Peyer's patch (tissue), 4 donors: ENCODE measurements at regions not wholly inside any gene's neighbourhood (a gene's known extent, or its start where the extent isn't known, plus 50 kb on each side); places are given as distances from the start of the nearest gene placed in this dataset.
"Not testable (repeated sequence)": the region's sequence is repeated elsewhere in the genome, so short reads cannot be mapped to it uniquely, and the experiment has no call there.

ENCODE experiments used
- DNase-seq, 3 donors: peaks; one replicate each; pipeline ENCODE4 v3.0.0-alpha.2; 2017 to 2019
- H3K27ac ChIP-seq, 4 donors: fragments of 200-600 bp; sonication (generic); one replicate each; pipeline ENCODE4 v1.5.1; 2016 to 2019
- H3K27me3 ChIP-seq, 2 donors: fragments of 200-600 bp; sonication (generic); one replicate each; pipeline ENCODE4 v1.5.1; 2019
- H3K36me3 ChIP-seq, 3 donors: fragments of 200-600 bp; sonication (generic); one replicate each; pipeline ENCODE4 v1.5.1; 2016 to 2019
- H3K4me1 ChIP-seq, 4 donors: fragments of 200-600 bp; sonication (generic); one replicate each; pipeline ENCODE4 v1.5.1; 2016 to 2019
- H3K4me3 ChIP-seq, 4 donors: fragments of 200-600 bp; sonication (generic); 1 replicate in 3 of 4; 2 replicates in 1 of 4; pipeline ENCODE4 v1.5.1; 2016 to 2019; ENCODE audit warnings: mild to moderate bottlenecking in 1 of 4
- H3K9me3 ChIP-seq, 4 donors: fragments of 200-600 bp; sonication (generic); one replicate each; pipeline ENCODE4 v1.5.1; 2016 to 2019; ENCODE audit warnings: mild to moderate bottlenecking in 1 of 4
- CTCF ChIP-seq, 6 experiments: fragments of 450-650 bp in 4 of 6; fragments of 200-600 bp in 2 of 6; sonication (generic) in 1 of 6; IDR thresholded peaks; one replicate each; pipeline ENCODE4 v1.5.1; 2017 to 2019; ENCODE audit warnings: antibody characterized with exemption in 6 of 6, mild to moderate bottlenecking in 3 of 6, moderate library complexity in 1 of 6
- POLR2A ChIP-seq, 2 donors: fragments of 450-650 bp; IDR thresholded peaks; one replicate each; pipeline ENCODE4 v1.5.1; 2017; ENCODE audit warnings: antibody characterized with exemption in 2 of 2, mild to moderate bottlenecking in 2 of 2, moderate library complexity in 2 of 2

GRCh38 chr6:80872199-80872950 lies 765.9 kb downstream of the BCKDHB start:
- no peaks in the 10 kb centered on the region for H3K27me3 ChIP-seq
- no peak overlapping the region for H3K27ac ChIP-seq
- DNase-seq = no peak
- no peaks in the 10 kb centered on the region for H3K9me3 ChIP-seq
- no peaks in the 10 kb centered on the region for H3K4me1 ChIP-seq
- H3K36me3 ChIP-seq = no peaks in the 10 kb centered on the region
- H3K4me3 ChIP-seq = no peak overlapping the region
- no peak for TF ChIP-seq POLR2A (IDR thresholded peaks at IDR 0.05)

- TF ChIP-seq CTCF (IDR thresholded peaks at IDR 0.05) = no peak
- no peak for TF ChIP-seq POLR2A (IDR thresholded peaks at IDR 0.05)
- Histone ChIP-seq H3K4me1 (no peaks in the 10 kb centered on the region), H3K36me3 (no peaks in the 10 kb centered on the region), H3K27me3 (no peaks in the 10 kb centered on the region), H3K4me3 (no peak overlapping the region), H3K9me3 (no peaks in the 10 kb centered on the region), H3K27ac (no peak overlapping the region)
- no peak for DNase-seq
Observed at GRCh38 chr6:80862756-80863155, 756.3 kb downstream of the BCKDHB start.

GRCh38 chr6:80860107-80860506 lies 753.6 kb downstream of the BCKDHB start:
- Histone ChIP-seq H3K27ac (no peak overlapping the region), H3K36me3 (no peaks in the 10 kb centered on the region), H3K9me3 (no peaks in the 10 kb centered on the region), H3K4me1 (no peaks in the 10 kb centered on the region), H3K27me3 (no peaks in the 10 kb centered on the region), H3K4me3 (no peak overlapping the region)
- DNase-seq = no peak
- TF ChIP-seq POLR2A (IDR thresholded peaks at IDR 0.05) = no peak
- no peak for TF ChIP-seq CTCF (IDR thresholded peaks at IDR 0.05)

GRCh38 chr6:80847973-80848372 lies 741.5 kb downstream of the BCKDHB start:
- not testable (repeated sequence) for H3K27ac ChIP-seq, H3K36me3 ChIP-seq, H3K9me3 ChIP-seq, H3K4me3 ChIP-seq, DNase-seq, H3K27me3 ChIP-seq, H3K4me1 ChIP-seq

GRCh38 chr6:80832337-80832736 lies 725.9 kb downstream of the BCKDHB start:
- no peak overlapping the region for H3K4me3 ChIP-seq
- H3K9me3 ChIP-seq = no peaks in the 10 kb centered on the region
- no peak overlapping the region for H3K27ac ChIP-seq
- no peaks in the 10 kb centered on the region for H3K4me1 ChIP-seq
- no peaks in the 10 kb centered on the region for H3K27me3 ChIP-seq
- no peak for TF ChIP-seq CTCF (IDR thresholded peaks at IDR 0.05)
- TF ChIP-seq POLR2A (IDR thresholded peaks at IDR 0.05) = no peak
- DNase-seq = no peak
- H3K36me3 ChIP-seq = no peaks in the 10 kb centered on the region

- Histone ChIP-seq H3K27ac (no peak overlapping the region), H3K4me1 (no peaks in the 10 kb centered on the region), H3K4me3 (no peak overlapping the region), H3K9me3 (no peaks in the 10 kb centered on the region), H3K27me3 (no peaks in the 10 kb centered on the region), H3K36me3 (no peaks in the 10 kb centered on the region)
- TF ChIP-seq POLR2A (IDR thresholded peaks at IDR 0.05) = no peak
- TF ChIP-seq CTCF (IDR thresholded peaks at IDR 0.05) = no peak
- DNase-seq = no peak
Observed at GRCh38 chr6:80793411-80793810, 686.9 kb downstream of the BCKDHB start.

- TF ChIP-seq POLR2A (IDR thresholded peaks at IDR 0.05) (no peak), CTCF (IDR thresholded peaks at IDR 0.05) (no peak)
- H3K4me3 ChIP-seq = no peak overlapping the region
- no peaks in the 10 kb centered on the region for H3K27me3 ChIP-seq
- DNase-seq = no peak
- no peak overlapping the region for H3K27ac ChIP-seq
- H3K4me1 ChIP-seq = no peaks in the 10 kb centered on the region
- no peaks in the 10 kb centered on the region for H3K36me3 ChIP-seq
- no peaks in the 10 kb centered on the region for H3K9me3 ChIP-seq
Observed at GRCh38 chr6:80792151-80792550, 685.7 kb downstream of the BCKDHB start.
